DND-41 (cell line): ENCODE measurements at regions not wholly inside any gene's neighbourhood (a gene's known extent, or its start where the extent isn't known, plus 50 kb on each side); places are given as distances from the start of the nearest gene placed in this dataset.

ENCODE experiments used
- CTCF ChIP-seq: IDR thresholded peaks from 2 replicates; pipeline ENCODE4 v1.5.1; 2012; ENCODE audit warnings: borderline replicate concordance, low read length, moderate library complexity, mild to moderate bottlenecking; ENCODE audit not compliant: poor library complexity, severe bottlenecking; ENCODE audit errors: extremely low read depth
- EZH2 ChIP-seq: IDR thresholded peaks from 3 replicates; pipeline ENCODE4 v1.6.1; 2012; ENCODE audit warnings: borderline replicate concordance, low read depth, mild to moderate bottlenecking, moderate library complexity, low read length, inconsistent platforms; ENCODE audit not compliant: severe bottlenecking

GRCh38 chr1:69502991-69503390 is 64.7 kb upstream of the LRRC7 start:
- no peak for TF ChIP-seq CTCF
- TF ChIP-seq EZH2 = no peak
